Esophagus muscularis mucosa (tissue), 4 donors: ENCODE measurements at regions not wholly inside any gene's neighbourhood (a gene's known extent, or its start where the extent isn't known, plus 50 kb on each side); places are given as distances from the start of the nearest gene placed in this dataset.
"Not testable (repeated sequence)": the region's sequence is repeated elsewhere in the genome, so short reads cannot be mapped to it uniquely, and the experiment has no call there.

Experiments used
- DNase-seq: peaks from one replicate; pipeline ENCODE4 v3.0.0-alpha.2; 2017; ENCODE audit errors: extremely low spot score
- H3K27ac ChIP-seq, 4 donors: fragments of 200-600 bp; sonication (generic); replicated peaks in 1 of 4; 1 replicate in 3 of 4; 2 replicates in 1 of 4; pipeline ENCODE4 v1.5.1; 2016 to 2019; ENCODE audit warnings: mild to moderate bottlenecking in 1 of 4
- H3K27me3 ChIP-seq, 4 donors: fragments of 200-600 bp; sonication (generic); one replicate each; pipeline versions ENCODE4 v1.5.1 to v1.6.0; 2016 to 2019
- H3K36me3 ChIP-seq, 4 donors: fragments of 200-600 bp; sonication (generic); one replicate each; pipeline ENCODE4 v1.5.1; 2016 to 2019
- H3K4me1 ChIP-seq, 4 donors: fragments of 200-600 bp; sonication (generic); one replicate each; pipeline ENCODE4 v1.5.1; 2016 to 2019
- H3K4me3 ChIP-seq, 4 donors: fragments of 200-600 bp; sonication (generic); 1 replicate in 2 of 4; 2 replicates in 2 of 4; pipeline ENCODE4 v1.5.1; 2016 to 2019; ENCODE audit warnings: mild to moderate bottlenecking in 4 of 4, moderate library complexity in 1 of 4
- H3K9me3 ChIP-seq, 4 donors: fragments of 200-600 bp; sonication (generic); 1 replicate in 3 of 4; 2 replicates in 1 of 4; pipeline ENCODE4 v1.5.1; 2016 to 2019
- CTCF ChIP-seq, 3 experiments: fragments of 200-600 bp in 2 of 3; fragments of 450-650 bp in 1 of 3; sonication (generic) in 2 of 3; IDR thresholded peaks; one replicate each; pipeline ENCODE4 v1.5.1; 2017 to 2019; ENCODE audit warnings: antibody characterized with exemption in 3 of 3, mild to moderate bottlenecking in 2 of 3, moderate library complexity in 1 of 3
- EP300 ChIP-seq: sonication (generic); formaldehyde crosslinking; IDR thresholded peaks from one replicate; pipeline ENCODE4 v1.6.1; 2017; ENCODE audit warnings: antibody characterized with exemption
- POLR2A ChIP-seq: fragments of 450-650 bp; IDR thresholded peaks from one replicate; pipeline ENCODE4 v1.6.1; 2017; ENCODE audit warnings: antibody characterized with exemption, moderate library complexity, mild to moderate bottlenecking, low read depth
- POLR2AphosphoS5 ChIP-seq, 2 donors: sonication (generic); formaldehyde crosslinking; IDR thresholded peaks; one replicate each; pipeline ENCODE4 v1.6.1; 2017; ENCODE audit warnings: antibody characterized with exemption in 2 of 2
- WGBS: methylation state at CpG from one replicate; pipeline ENCODE4 v1.1.5; 2018; 5-methylcytosine and 5-hydroxymethylcytosine counted together
- intact Hi-C: fragments of 100-400 bp; cut with DNase I; formaldehyde crosslinking; loops from one replicate; pipeline ENCODE4 v1.15.1; 2023

GRCh38 chr11:23455321-23455891 lies 595.1 kb upstream of the CCDC179 start:
- no peaks in the 10 kb centered on the region for H3K27me3 ChIP-seq
- no peak overlapping the region for H3K27ac ChIP-seq
- H3K9me3 ChIP-seq: peaks cover 0 to under 1% (median 0%) of the 10 kb centered on the region in 4 donors
- peaks cover 0 to 3% (median 0%) of the 10 kb centered on the region in 4 donors for H3K4me1 ChIP-seq
- DNase-seq: no peak
- TF ChIP-seq POLR2AphosphoS5 (IDR thresholded peaks at IDR 0.05) (no peak), EP300 (no peak), POLR2A (no peak), CTCF (IDR thresholded peaks at IDR 0.05) (no peak)
- intact Hi-C loops: no loop called here
- WGBS: 26% methylated on average over 3 of the region's 3 CpGs
- H3K36me3 ChIP-seq: no peaks in the 10 kb centered on the region
- H3K4me3 ChIP-seq: no peak overlapping the region

- WGBS: 93% methylated on average over 2 of the region's 2 CpGs
These were observed 597.4 kb upstream of the CCDC179 start for GRCh38 chr11:23457641-23458040.

GRCh38 chr11:23471878-23472277 lies 611.6 kb upstream of the CCDC179 start:
- Histone ChIP-seq H3K4me1 (no peaks in the 10 kb centered on the region), H3K4me3 (no peak overlapping the region), H3K27me3 (no peaks in the 10 kb centered on the region), H3K36me3 (no peaks in the 10 kb centered on the region), H3K27ac (no peak overlapping the region), H3K9me3 (no peaks in the 10 kb centered on the region)
- intact Hi-C loops: no loop called here
- 91% methylated on average over 2 of the region's 2 CpGs for WGBS
- DNase-seq: no peak
- TF ChIP-seq CTCF (IDR thresholded peaks at IDR 0.05): no peak
- no peak for TF ChIP-seq POLR2AphosphoS5 (IDR thresholded peaks at IDR 0.05)
- TF ChIP-seq POLR2A: no peak
- no peak for TF ChIP-seq EP300

More at GRCh38 chr11:23457641-23458040, 597.4 kb upstream of the CCDC179 start:
- no peak overlapping the region for H3K4me3 ChIP-seq
- no peak overlapping the region for H3K27ac ChIP-seq
- intact Hi-C loops: no loop called here
- H3K9me3 ChIP-seq: no peaks in the 10 kb centered on the region
- no peaks in the 10 kb centered on the region for H3K27me3 ChIP-seq
- peaks cover 0 to 3% (median 0%) of the 10 kb centered on the region in 4 donors for H3K4me1 ChIP-seq
- TF ChIP-seq EP300: no peak
- no peak for TF ChIP-seq POLR2A
- TF ChIP-seq CTCF (IDR thresholded peaks at IDR 0.05): no peak
- TF ChIP-seq POLR2AphosphoS5 (IDR thresholded peaks at IDR 0.05): no peak
- H3K36me3 ChIP-seq: no peaks in the 10 kb centered on the region
- no peak for DNase-seq

GRCh38 chr11:23473782-23474181 lies 613.5 kb upstream of the CCDC179 start:
- H3K27me3 ChIP-seq: no peaks in the 10 kb centered on the region
- no peaks in the 10 kb centered on the region for H3K9me3 ChIP-seq
- no peaks in the 10 kb centered on the region for H3K4me1 ChIP-seq
- no peak for DNase-seq
- H3K4me3 ChIP-seq: no peak overlapping the region
- H3K27ac ChIP-seq: no peak overlapping the region
- intact Hi-C loops: no loop called here
- TF ChIP-seq CTCF (IDR thresholded peaks at IDR 0.05) (no peak), POLR2AphosphoS5 (IDR thresholded peaks at IDR 0.05) (no peak), POLR2A (no peak), EP300 (no peak)
- H3K36me3 ChIP-seq: no peaks in the 10 kb centered on the region

- peaks cover 0 to 2% (median 0%) of the 10 kb centered on the region in 4 donors for H3K9me3 ChIP-seq
- H3K27ac ChIP-seq: no peak overlapping the region
- TF ChIP-seq CTCF (IDR thresholded peaks at IDR 0.05) (no peak), POLR2AphosphoS5 (IDR thresholded peaks at IDR 0.05) (no peak), POLR2A (no peak), EP300 (no peak)
- H3K36me3 ChIP-seq: no peaks in the 10 kb centered on the region
- DNase-seq: no peak
- no peak overlapping the region for H3K4me3 ChIP-seq
- H3K4me1 ChIP-seq: no peaks in the 10 kb centered on the region
- no peaks in the 10 kb centered on the region for H3K27me3 ChIP-seq
- intact Hi-C loops: no loop called here
These were observed 620.5 kb upstream of the CCDC179 start for GRCh38 chr11:23480736-23481135.

- H3K4me1 ChIP-seq, H3K36me3 ChIP-seq, H3K27ac ChIP-seq, DNase-seq, H3K4me3 ChIP-seq, H3K27me3 ChIP-seq, intact Hi-C loops: not testable (repeated sequence)
- WGBS: 46% methylated on average over 3 of the region's 3 CpGs
- peaks cover 0 to 11% (median 0%) of the 10 kb centered on the region in 4 donors for H3K9me3 ChIP-seq
These were observed 623.9 kb upstream of the CCDC179 start for GRCh38 chr11:23484146-23484545.

GRCh38 chr11:23484618-23485017 lies 624.3 kb upstream of the CCDC179 start:
- H3K27ac ChIP-seq, H3K27me3 ChIP-seq, H3K4me3 ChIP-seq, DNase-seq, H3K4me1 ChIP-seq, H3K36me3 ChIP-seq, intact Hi-C loops: not testable (repeated sequence)
- H3K9me3 ChIP-seq: peaks cover 0 to 15% (median 0%) of the 10 kb centered on the region in 4 donors
- WGBS: 83% methylated on average over 3 of the region's 3 CpGs
